ENCODE measurements at regions not wholly inside any gene's neighbourhood (a gene's known extent, or its start where the extent isn't known, plus 50 kb on each side); places are given as distances from the start of the nearest gene placed in this dataset.

DNA sequence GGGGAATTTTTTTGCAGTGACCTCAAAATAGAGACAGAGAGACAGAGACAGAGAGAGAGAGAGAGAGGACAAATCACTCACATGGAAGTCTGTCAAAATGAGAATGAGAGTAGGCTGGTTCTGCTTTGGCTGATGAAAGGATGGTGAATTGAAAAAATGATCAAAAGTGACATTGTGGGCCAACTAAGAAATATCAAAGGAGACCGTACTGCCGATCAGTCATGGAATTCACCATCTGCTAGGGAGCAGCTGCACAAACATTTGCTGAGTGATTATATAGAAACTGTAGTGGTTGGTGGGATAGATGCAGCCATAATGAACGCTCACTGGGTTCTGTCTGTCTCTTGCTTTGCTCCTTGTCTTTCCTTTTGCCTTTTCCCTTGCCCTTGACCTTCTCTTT is 476.6 kb upstream of the SGCD start:
- Histone ChIP-seq H3K4me3 (ENCODE audit: low read length) (no peak overlapping the region), H3K27me3 (replicated peaks; ENCODE audit: insufficient read depth, low read length) (no peaks in the 10 kb centered on the region), H3K9me2 (replicated peaks; ENCODE audit: insufficient read depth, low read length) (no peaks in the 10 kb centered on the region), H3K9me3 (replicated peaks; ENCODE audit: insufficient read depth, low read length) (no peaks in the 10 kb centered on the region), H3F3A (ENCODE audit: insufficient read depth, low read length) (no peaks in the 10 kb centered on the region), H4K20me1 (ENCODE audit: insufficient read depth, low read length) (no peaks in the 10 kb centered on the region), H3K4me1 (ENCODE audit: low read length) (no peaks in the 10 kb centered on the region), H3K9ac (ENCODE audit: low read length) (no peak overlapping the region), H2AFZ (ENCODE audit: low read length) (no peak overlapping the region), H3K36me3 (replicated peaks; ENCODE audit: insufficient read depth, low read length) (no peaks in the 10 kb centered on the region), H3K27ac (ENCODE audit: low read length) (no peak overlapping the region), H3K79me2 (ENCODE audit: low read length) (no peaks in the 10 kb centered on the region), H3K4me2 (ENCODE audit: low read depth, low read length) (no peak overlapping the region)
- TF ChIP-seq EZH2 (optimal IDR thresholded peaks at IDR 0.05; ENCODE audit: low read depth, low read length) (no peak), CTCF (IDR thresholded peaks at IDR 0.05; ENCODE audit: low read length) (no peak), EZH2phosphoT487 (IDR thresholded peaks at IDR 0.05; ENCODE audit: low read length) (no peak)
- DNase-seq, result no peak

- no peak for DNase-seq
- H3K9ac ChIP-seq (ENCODE audit: low read length), result no peak overlapping the region
- H4K20me1 ChIP-seq (ENCODE audit: insufficient read depth, low read length), result no peaks in the 10 kb centered on the region
- no peaks in the 10 kb centered on the region for H3K79me2 ChIP-seq (ENCODE audit: low read length)
- no peaks in the 10 kb centered on the region for H3K9me3 ChIP-seq (replicated peaks; ENCODE audit: insufficient read depth, low read length)
- H3K27ac ChIP-seq (ENCODE audit: low read length), result no peak overlapping the region
- no peak overlapping the region for H3K4me3 ChIP-seq (ENCODE audit: low read length)
- no peaks in the 10 kb centered on the region for H3K4me1 ChIP-seq (ENCODE audit: low read length)
- H3K9me2 ChIP-seq (replicated peaks; ENCODE audit: insufficient read depth, low read length), result no peaks in the 10 kb centered on the region
- no peak overlapping the region for H3K4me2 ChIP-seq (ENCODE audit: low read depth, low read length)
- H3F3A ChIP-seq (ENCODE audit: insufficient read depth, low read length), result no peaks in the 10 kb centered on the region
- TF ChIP-seq CTCF (IDR thresholded peaks at IDR 0.05; ENCODE audit: low read length) (no peak), EZH2phosphoT487 (IDR thresholded peaks at IDR 0.05; ENCODE audit: low read length) (no peak), EZH2 (optimal IDR thresholded peaks at IDR 0.05; ENCODE audit: low read depth, low read length) (no peak)
- H3K36me3 ChIP-seq (replicated peaks; ENCODE audit: insufficient read depth, low read length), result no peaks in the 10 kb centered on the region
- H3K27me3 ChIP-seq (replicated peaks; ENCODE audit: insufficient read depth, low read length), result no peaks in the 10 kb centered on the region
- no peak overlapping the region for H2AFZ ChIP-seq (ENCODE audit: low read length)
Measured at GRCh38 chr5:155866971-155867370, 460.0 kb upstream of the SGCD start.

GRCh38 chr5:155867522-155868088 is 459.4 kb upstream of the SGCD start:
- H2AFZ ChIP-seq (ENCODE audit: low read length), result no peak overlapping the region
- no peak overlapping the region for H3K4me2 ChIP-seq (ENCODE audit: low read depth, low read length)
- DNase-seq, result no peak

More at GRCh38 chr5:155867522-155868088, 459.4 kb upstream of the SGCD start:
- no peaks in the 10 kb centered on the region for H3K79me2 ChIP-seq (ENCODE audit: low read length)
- TF ChIP-seq CTCF (IDR thresholded peaks at IDR 0.05; ENCODE audit: low read length), result no peak
- TF ChIP-seq EZH2phosphoT487 (IDR thresholded peaks at IDR 0.05; ENCODE audit: low read length), result no peak
- TF ChIP-seq EZH2 (optimal IDR thresholded peaks at IDR 0.05; ENCODE audit: low read depth, low read length), result no peak
- no peaks in the 10 kb centered on the region for H3K36me3 ChIP-seq (replicated peaks; ENCODE audit: insufficient read depth, low read length)
- no peaks in the 10 kb centered on the region for H3K9me3 ChIP-seq (replicated peaks; ENCODE audit: insufficient read depth, low read length)
- H3K27ac ChIP-seq (ENCODE audit: low read length), result no peak overlapping the region
- H4K20me1 ChIP-seq (ENCODE audit: insufficient read depth, low read length), result no peaks in the 10 kb centered on the region
- no peak overlapping the region for H3K4me3 ChIP-seq (ENCODE audit: low read length)
- no peaks in the 10 kb centered on the region for H3K4me1 ChIP-seq (ENCODE audit: low read length)
- H3K9ac ChIP-seq (ENCODE audit: low read length), result no peak overlapping the region
- H3K27me3 ChIP-seq (replicated peaks; ENCODE audit: insufficient read depth, low read length), result no peaks in the 10 kb centered on the region
- H3F3A ChIP-seq (ENCODE audit: insufficient read depth, low read length), result no peaks in the 10 kb centered on the region
- no peaks in the 10 kb centered on the region for H3K9me2 ChIP-seq (replicated peaks; ENCODE audit: insufficient read depth, low read length)

Data from MM.1S (cell line).